HCT116 (cell line): ENCODE measurements at regions not wholly inside any gene's neighbourhood (a gene's known extent, or its start where the extent isn't known, plus 50 kb on each side); places are given as distances from the start of the nearest gene placed in this dataset.

Experiments
- ATAC-seq: fragments of 200-7000 bp; cut with Tn5 transposase; 2 replicates; pipeline ENCODE4 v1.9.1; 2020; ENCODE audit warnings: mild to moderate bottlenecking, moderate library complexity
- BruUV-seq: library from RNA; stranded (reverse); fragments of 400-500 nt; replicated peaks from 2 replicates; lab custom pipeline; 2021; lab: Mats Ljungman, UMichigan
- CTCF ChIA-PET: fragments of 300-600 bp; sonication (Branson Sonifier 250); formaldehyde crosslinking; loops from one replicate; lab custom pipeline; 2021; ENCODE audit warnings: antibody characterized with exemption; lab: Charles Lee
- POLR2A ChIA-PET: fragments of 300-600, 350-600 bp; sonication (Branson Sonifier 250); formaldehyde crosslinking; loops from one replicate; lab custom pipeline; 2021; ENCODE audit warnings: antibody characterized with exemption; lab: Charles Lee
- RAD21 ChIA-PET, 2 experiments: fragments of 300-600 bp; sonication (Branson Sonifier 250); formaldehyde crosslinking; loops; one replicate each; lab custom pipeline; 2023; ENCODE audit warnings: low total read pairs in 2 of 2; ENCODE audit not compliant: uncharacterized antibody in 2 of 2, unreplicated experiment in 2 of 2, low non-redundant PET in 1 of 2; lab: Charles Lee
- DNase-seq: peaks from one replicate; pipeline ENCODE4 v3.0.0-alpha.2; 2010; ENCODE audit warnings: low read depth, low spot score
- H2AFZ ChIP-seq: fragments of 200-600 bp; shearing (Covaris generic), sonication (generic); 2 replicates; pipeline ENCODE4 v1.6.1; 2017; ENCODE audit warnings: low read depth, mixed run types, mixed read lengths, antibody characterized with exemption, low read length; ENCODE audit not compliant: poor library complexity, severe bottlenecking
- H3K27ac ChIP-seq: 2 replicates; pipeline ENCODE4 v1.5.1; 2012; ENCODE audit warnings: low read depth, low read length
- H3K27me3 ChIP-seq: fragments of 200-600 bp; sonication (generic); 2 replicates; pipeline ENCODE4 v1.6.1; 2016; ENCODE audit warnings: mixed run types, low read length, mixed read lengths; ENCODE audit not compliant: insufficient read depth
- H3K36me3 ChIP-seq, 2 experiments: fragments of 200-500 bp in 1 of 2; fragments of 200-600 bp in 1 of 2; sonication (Bioruptor generic) in 1 of 2; sonication (generic) in 1 of 2; 2 replicates each; pipeline versions ENCODE4 v1.5.1 to v1.6.1; 2014 to 2016; ENCODE audit warnings: low read length in 2 of 2, inconsistent platforms in 1 of 2, mixed read lengths in 1 of 2, mixed run types in 1 of 2; ENCODE audit not compliant: insufficient read depth in 2 of 2, control insufficient read depth in 1 of 2
- H3K4me1 ChIP-seq, 2 experiments: fragments of 200-600 bp in 1 of 2; sonication (generic) in 1 of 2; 2 replicates each; pipeline versions ENCODE4 v1.5.1 to v1.6.1; 2012 to 2017; ENCODE audit warnings: low read length in 2 of 2, inconsistent platforms in 1 of 2, mild to moderate bottlenecking in 1 of 2, mixed read lengths in 1 of 2, mixed run types in 1 of 2, moderate library complexity in 1 of 2; ENCODE audit not compliant: insufficient read depth in 2 of 2, control insufficient read depth in 1 of 2
- H3K4me2 ChIP-seq: fragments of 200-600 bp; sonication (generic); 2 replicates; pipeline ENCODE4 v1.6.1; 2017; ENCODE audit warnings: mixed run types, low read length, mixed read lengths
- H3K4me3 ChIP-seq, 2 experiments: fragments of 200-600 bp in 1 of 2; sonication (generic) in 1 of 2; replicated peaks in 1 of 2; 2 replicates each; pipeline ENCODE4 v1.5.1; 2011 to 2016; ENCODE audit warnings: low read length in 2 of 2, control low read depth in 1 of 2, low read depth in 1 of 2, mild to moderate bottlenecking in 1 of 2, mixed read lengths in 1 of 2, mixed run types in 1 of 2
- H3K79me2 ChIP-seq: fragments of 200-600 bp; sonication (generic); 2 replicates; pipeline ENCODE4 v1.6.1; 2017; ENCODE audit warnings: mild to moderate bottlenecking, mixed run types, low read length, moderate library complexity, mixed read lengths; ENCODE audit not compliant: insufficient read depth
- H3K9ac ChIP-seq: fragments of 200-600 bp; sonication (generic); 2 replicates; pipeline ENCODE4 v1.6.1; 2016; ENCODE audit warnings: low read length, mixed read lengths
- H3K9me2 ChIP-seq: fragments of 200-600 bp; sonication (generic), shearing (Covaris generic); 2 replicates; pipeline ENCODE4 v1.6.1; 2017; ENCODE audit warnings: mixed run types, mild to moderate bottlenecking, moderate library complexity; ENCODE audit not compliant: insufficient read depth
- H3K9me3 ChIP-seq, 2 experiments: fragments of 200-500 bp in 1 of 2; fragments of 200-600 bp in 1 of 2; sonication (Bioruptor generic) in 1 of 2; sonication (generic) in 1 of 2; 2 replicates each; pipeline ENCODE4 v1.6.1; 2014 to 2017; ENCODE audit warnings: low read length in 2 of 2, mixed read lengths in 2 of 2, inconsistent platforms in 1 of 2, low read depth in 1 of 2, mild to moderate bottlenecking in 1 of 2, mixed run types in 1 of 2, moderate library complexity in 1 of 2; ENCODE audit not compliant: control insufficient read depth in 1 of 2, insufficient read depth in 1 of 2
- H4K20me1 ChIP-seq: fragments of 200-600 bp; sonication (generic), shearing (Covaris generic); 2 replicates; pipeline ENCODE4 v1.6.1; 2017; ENCODE audit warnings: mixed run types, mild to moderate bottlenecking, moderate library complexity; ENCODE audit not compliant: insufficient read depth
- CBX3 ChIP-seq: IDR thresholded peaks from 2 replicates; pipeline ENCODE4 v1.6.1; 2012; ENCODE audit warnings: low read depth
- EGR1 ChIP-seq: IDR thresholded peaks from 2 replicates; pipeline ENCODE4 v1.6.1; 2012; ENCODE audit warnings: low read depth
- ELF1 ChIP-seq: IDR thresholded peaks from 2 replicates; pipeline ENCODE4 v1.6.1; 2012; ENCODE audit warnings: low read depth, borderline replicate concordance
- POLR2A ChIP-seq: IDR thresholded peaks from 2 replicates; pipeline ENCODE4 v1.7.0; 2011; ENCODE audit warnings: borderline replicate concordance; ENCODE audit not compliant: insufficient read depth, insufficient read length; ENCODE audit errors: extremely low read depth
- SIN3A ChIP-seq: IDR thresholded peaks from 2 replicates; pipeline ENCODE4 v1.6.1; 2012; ENCODE audit warnings: low read depth
- SRF ChIP-seq: IDR thresholded peaks from 2 replicates; pipeline ENCODE4 v1.6.1; 2012; ENCODE audit warnings: low read depth
- YY1 ChIP-seq: IDR thresholded peaks from 2 replicates; pipeline ENCODE4 v1.6.1; 2011; ENCODE audit warnings: low read length, low read depth, moderate library complexity, mild to moderate bottlenecking; ENCODE audit not compliant: insufficient replicate concordance; ENCODE audit errors: extremely low read depth
- ZNF274 ChIP-seq: fragments of 200-500 bp; sonication (Bioruptor generic); IDR thresholded peaks from 2 replicates; pipeline ENCODE4 v1.6.1; 2014; ENCODE audit warnings: mild to moderate bottlenecking, low read depth, low read length, inconsistent platforms
- intact Hi-C: fragments of 100-400 bp; cut with micrococcal nuclease; formaldehyde crosslinking; loops from 2 replicates; pipeline ENCODE4 v1.10.0; 2022
- TF ChIP-seq, protein P1 (sequence below): IDR thresholded peaks from 2 replicates; pipeline ENCODE4 v1.6.1; 2012
- TF ChIP-seq, protein P2 (sequence below), 3 experiments: fragments of 200-600 bp in 1 of 3; sonication (generic) in 1 of 3; IDR thresholded peaks in 2 of 3; conservative IDR thresholded peaks in 1 of 3; 2 replicates each; pipeline ENCODE4 v1.5.1; 2012 to 2017; ENCODE audit warnings: low read depth in 2 of 3, low read length in 2 of 3, antibody characterized with exemption in 1 of 3, borderline replicate concordance in 1 of 3, control low read depth in 1 of 3, mild to moderate bottlenecking in 1 of 3, mixed read lengths in 1 of 3, mixed run types in 1 of 3, moderate library complexity in 1 of 3; ENCODE audit not compliant: insufficient read depth in 1 of 3

DNA sequence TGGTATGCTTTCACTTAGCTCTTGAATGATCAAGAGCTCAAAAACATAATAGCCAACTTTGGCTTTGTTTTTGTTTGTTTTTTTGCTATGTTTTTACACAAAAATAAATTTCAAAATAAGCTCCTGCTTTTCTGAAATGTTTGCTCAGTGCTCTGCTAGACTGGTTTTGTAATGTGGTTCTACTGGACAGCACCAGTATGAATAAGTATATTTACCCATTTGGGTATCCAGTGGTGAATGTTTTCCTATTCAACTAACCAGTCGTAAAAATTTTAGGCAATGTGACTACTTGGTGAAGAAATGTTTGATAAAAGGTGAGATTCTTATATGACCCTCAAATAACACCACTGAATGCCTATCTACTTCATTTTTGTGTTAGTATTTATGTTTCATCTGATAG lies 308.6 kb downstream of the PTPRC start:
- Histone ChIP-seq H2AFZ (no peak overlapping the region), H3K4me2 (no peak overlapping the region), H3K4me1 (no peaks in the 10 kb centered on the region), H4K20me1 (no peaks in the 10 kb centered on the region), H3K4me3 (no peak overlapping the region), H3K27me3 (no peaks in the 10 kb centered on the region), H3K9ac (no peak overlapping the region), H3K9me3 (no peaks in the 10 kb centered on the region), H3K36me3 (no peaks in the 10 kb centered on the region), H3K79me2 (no peaks in the 10 kb centered on the region), H3K27ac (no peak overlapping the region), H3K9me2 (no peaks in the 10 kb centered on the region)
- RAD21 ChIA-PET, result no interaction called here
- POLR2A ChIA-PET, result interaction anchor here (1.3 kb wide), 1 partner anchor 10 kb away, joined by 7 read pairs; no protein-coding TSS in a partner anchor
- no peak for DNase-seq
- TF ChIP-seq POLR2A, result no peak
- no peak for TF ChIP-seq ZNF274
- TF ChIP-seq SRF, result no peak
- BruUV-seq, result no TSS peak
- ATAC-seq, result no peak
- intact Hi-C loops, result no loop called here
- CTCF ChIA-PET, result no interaction called here

DNA sequence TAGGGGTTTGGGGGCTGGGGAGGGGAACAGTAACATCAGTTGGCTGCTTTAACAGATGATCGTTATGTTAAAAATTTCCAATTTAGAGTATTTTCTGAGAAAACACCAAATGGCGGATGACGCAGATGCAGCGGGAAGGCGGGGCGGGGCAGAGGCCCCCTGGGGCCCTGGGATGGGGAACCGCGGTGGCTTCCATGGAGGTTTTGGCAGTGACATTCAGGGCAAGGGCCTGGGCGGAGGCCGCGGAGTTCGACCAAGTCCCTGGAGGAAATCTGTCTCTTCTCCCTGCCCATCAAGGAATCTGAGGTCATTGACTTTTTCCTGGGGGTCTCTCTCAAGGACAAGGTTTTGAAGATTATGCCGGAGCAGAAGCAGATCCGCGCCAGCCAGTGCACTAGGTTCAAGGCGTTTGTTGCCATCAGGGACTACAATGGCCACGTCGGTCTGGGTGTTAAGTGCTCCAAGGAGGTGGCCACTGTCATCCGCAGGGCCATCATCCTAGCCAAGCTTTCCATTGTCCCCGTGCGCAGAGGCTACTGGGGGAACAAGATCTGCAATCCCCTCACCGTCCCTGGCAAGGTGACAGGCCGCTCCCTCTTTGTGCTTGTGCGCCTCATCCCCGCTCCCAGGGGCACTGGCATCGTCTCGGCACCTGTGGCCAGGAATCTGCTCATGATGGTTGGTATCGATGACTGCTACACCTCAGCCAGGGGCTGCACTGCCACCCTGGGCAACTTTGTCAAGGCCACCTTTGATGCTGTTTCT lies 310.2 kb downstream of the PTPRC start:
- Histone ChIP-seq H3K9ac (no peak overlapping the region), H3K27me3 (no peaks in the 10 kb centered on the region), H3K4me2 (no peak overlapping the region), H3K9me2 (no peaks in the 10 kb centered on the region), H3K4me1 (no peaks in the 10 kb centered on the region), H3K4me3 (no peak overlapping the region), H3K27ac (no peak overlapping the region), H4K20me1 (no peaks in the 10 kb centered on the region), H3K79me2 (no peaks in the 10 kb centered on the region), H3K36me3 (no peaks in the 10 kb centered on the region), H2AFZ (no peak overlapping the region), H3K9me3 (no peaks in the 10 kb centered on the region)
- no peak for ATAC-seq
- RAD21 ChIA-PET, result no interaction called here
- POLR2A ChIA-PET, result no interaction called here
- CTCF ChIA-PET, result no interaction called here
- TF ChIP-seq SIN3A (no peak), YY1 (no peak), ELF1 (no peak), EGR1 (no peak), CBX3 (no peak)
- TF ChIP-seq, protein P1, sequence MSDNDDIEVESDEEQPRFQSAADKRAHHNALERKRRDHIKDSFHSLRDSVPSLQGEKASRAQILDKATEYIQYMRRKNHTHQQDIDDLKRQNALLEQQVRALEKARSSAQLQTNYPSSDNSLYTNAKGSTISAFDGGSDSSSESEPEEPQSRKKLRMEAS, result no peak
- TF ChIP-seq, protein P2, sequence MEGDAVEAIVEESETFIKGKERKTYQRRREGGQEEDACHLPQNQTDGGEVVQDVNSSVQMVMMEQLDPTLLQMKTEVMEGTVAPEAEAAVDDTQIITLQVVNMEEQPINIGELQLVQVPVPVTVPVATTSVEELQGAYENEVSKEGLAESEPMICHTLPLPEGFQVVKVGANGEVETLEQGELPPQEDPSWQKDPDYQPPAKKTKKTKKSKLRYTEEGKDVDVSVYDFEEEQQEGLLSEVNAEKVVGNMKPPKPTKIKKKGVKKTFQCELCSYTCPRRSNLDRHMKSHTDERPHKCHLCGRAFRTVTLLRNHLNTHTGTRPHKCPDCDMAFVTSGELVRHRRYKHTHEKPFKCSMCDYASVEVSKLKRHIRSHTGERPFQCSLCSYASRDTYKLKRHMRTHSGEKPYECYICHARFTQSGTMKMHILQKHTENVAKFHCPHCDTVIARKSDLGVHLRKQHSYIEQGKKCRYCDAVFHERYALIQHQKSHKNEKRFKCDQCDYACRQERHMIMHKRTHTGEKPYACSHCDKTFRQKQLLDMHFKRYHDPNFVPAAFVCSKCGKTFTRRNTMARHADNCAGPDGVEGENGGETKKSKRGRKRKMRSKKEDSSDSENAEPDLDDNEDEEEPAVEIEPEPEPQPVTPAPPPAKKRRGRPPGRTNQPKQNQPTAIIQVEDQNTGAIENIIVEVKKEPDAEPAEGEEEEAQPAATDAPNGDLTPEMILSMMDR (IDR thresholded peaks at IDR 0.05 in 2 of 3, conservative IDR thresholded peaks at IDR 0.05 in 1 of 3; ENCODE audit: borderline replicate concordance in 1 of 3, insufficient read depth in 1 of 3, low read depth in 2 of 3, low read length in 2 of 3), result no peak
- no TSS peak for BruUV-seq
- intact Hi-C loops, result no loop called here
- no peak for DNase-seq
